Fibroblast of the aortic adventitia (primary cell): ENCODE measurements at regions not wholly inside any gene's neighbourhood (a gene's known extent, or its start where the extent isn't known, plus 50 kb on each side); places are given as distances from the start of the nearest gene placed in this dataset.
A peak's percentile ranks its signal among the peaks of the same experiment; 100 is the strongest.

Source experiments
- DNase-seq: peaks from one replicate; pipeline ENCODE4 v3.0.0-alpha.2; 2010; ENCODE audit warnings: low read depth
- H3K4me3 ChIP-seq: 2 replicates; pipeline ENCODE4 v1.5.1; 2011; ENCODE audit warnings: low read depth, mild to moderate bottlenecking, control low read depth, low read length, moderate library complexity
- TF ChIP-seq, protein P1 (sequence below): IDR thresholded peaks from 2 replicates; pipeline ENCODE4 v1.5.1; 2011; ENCODE audit warnings: mild to moderate bottlenecking, low read length, control low read depth, inconsistent platforms; ENCODE audit not compliant: insufficient read depth

DNA sequence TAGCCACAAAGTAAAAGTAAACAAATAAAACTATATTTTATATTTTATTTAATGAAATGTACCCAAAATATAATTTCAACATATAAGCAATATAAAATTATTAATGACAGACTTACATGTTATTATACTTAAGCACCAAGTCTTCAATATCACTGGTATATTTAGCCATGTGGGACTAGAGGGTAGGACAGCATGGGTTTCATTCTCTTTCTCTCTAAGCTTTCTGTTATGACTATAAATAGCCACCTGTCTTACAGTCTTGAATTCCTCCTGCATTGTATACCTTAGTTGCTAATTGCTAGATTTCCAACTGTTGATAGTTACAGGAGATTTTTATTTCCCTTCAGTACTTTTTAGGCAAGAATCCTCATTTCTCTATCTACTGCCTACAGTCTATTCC, 63.1 kb upstream of the LIN7A start:
- H3K4me3 ChIP-seq: no peak overlapping the region
- no peak for DNase-seq
- TF ChIP-seq, protein P1, sequence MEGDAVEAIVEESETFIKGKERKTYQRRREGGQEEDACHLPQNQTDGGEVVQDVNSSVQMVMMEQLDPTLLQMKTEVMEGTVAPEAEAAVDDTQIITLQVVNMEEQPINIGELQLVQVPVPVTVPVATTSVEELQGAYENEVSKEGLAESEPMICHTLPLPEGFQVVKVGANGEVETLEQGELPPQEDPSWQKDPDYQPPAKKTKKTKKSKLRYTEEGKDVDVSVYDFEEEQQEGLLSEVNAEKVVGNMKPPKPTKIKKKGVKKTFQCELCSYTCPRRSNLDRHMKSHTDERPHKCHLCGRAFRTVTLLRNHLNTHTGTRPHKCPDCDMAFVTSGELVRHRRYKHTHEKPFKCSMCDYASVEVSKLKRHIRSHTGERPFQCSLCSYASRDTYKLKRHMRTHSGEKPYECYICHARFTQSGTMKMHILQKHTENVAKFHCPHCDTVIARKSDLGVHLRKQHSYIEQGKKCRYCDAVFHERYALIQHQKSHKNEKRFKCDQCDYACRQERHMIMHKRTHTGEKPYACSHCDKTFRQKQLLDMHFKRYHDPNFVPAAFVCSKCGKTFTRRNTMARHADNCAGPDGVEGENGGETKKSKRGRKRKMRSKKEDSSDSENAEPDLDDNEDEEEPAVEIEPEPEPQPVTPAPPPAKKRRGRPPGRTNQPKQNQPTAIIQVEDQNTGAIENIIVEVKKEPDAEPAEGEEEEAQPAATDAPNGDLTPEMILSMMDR: no peak

GRCh38 chr12:80988986-80989385, 51.3 kb upstream of the LIN7A start:
- TF ChIP-seq, protein P1: no peak
- DNase-seq: peak; percentile 49
- no peak overlapping the region for H3K4me3 ChIP-seq
